Right lobe of liver (tissue), 6 donors: ENCODE measurements at regions not wholly inside any gene's neighbourhood (a gene's known extent, or its start where the extent isn't known, plus 50 kb on each side); places are given as distances from the start of the nearest gene placed in this dataset.

Source experiments
- ATAC-seq, 4 donors: fragments of 200-7000 bp; cut with Tn5 transposase; one replicate each; pipeline ENCODE4 v1.9.1; 2020; ENCODE audit warnings: mild to moderate bottlenecking in 4 of 4, moderate library complexity in 4 of 4
- DNase-seq, 3 donors: peaks; one replicate each; pipeline ENCODE4 v3.0.0-alpha.2; 2020
- H3K27ac ChIP-seq, 3 donors: fragments of 200-600 bp; one replicate each; pipeline ENCODE4 v1.8.0; 2022
- H3K27me3 ChIP-seq, 2 donors: fragments of 200-600 bp; one replicate each; pipeline ENCODE4 v1.8.0; 2022
- H3K36me3 ChIP-seq, 4 donors: fragments of 200-600 bp; sonication (generic) in 1 of 4; one replicate each; pipeline versions ENCODE4 v1.5.1 to v1.8.0; 2017 to 2022; ENCODE audit warnings: control low read depth in 1 of 4
- H3K4me1 ChIP-seq, 4 donors: fragments of 200-600 bp; sonication (generic) in 1 of 4; one replicate each; pipeline versions ENCODE4 v1.5.1 to v1.8.0; 2017 to 2022; ENCODE audit warnings: control low read depth in 1 of 4
- H3K4me3 ChIP-seq, 3 donors: fragments of 200-600 bp; one replicate each; pipeline ENCODE4 v1.8.0; 2022
- H3K9me3 ChIP-seq, 4 donors: fragments of 200-600 bp; sonication (generic) in 1 of 4; one replicate each; pipeline versions ENCODE4 v1.5.1 to v1.8.0; 2017 to 2022; ENCODE audit warnings: control low read depth in 1 of 4
- CTCF ChIP-seq, 4 donors: fragments of 200-600 bp in 3 of 4; fragments of 450-650 bp in 1 of 4; IDR thresholded peaks; one replicate each; pipeline versions ENCODE4 v1.5.1 to v1.8.0; 2016 to 2022; ENCODE audit warnings: antibody characterized with exemption in 4 of 4, mild to moderate bottlenecking in 2 of 4
- POLR2A ChIP-seq: fragments of 450-650 bp; IDR thresholded peaks from one replicate; pipeline ENCODE4 v1.6.1; 2017; ENCODE audit warnings: antibody characterized with exemption, mild to moderate bottlenecking
- WGBS: methylation state at CpG from one replicate; pipeline ENCODE4 v1.1.6; 2018; ENCODE audit warnings: low coverage, low lambda C conversion rate; ENCODE audit not compliant: insufficient coverage; ENCODE audit errors: missing lambda C conversion rate; 5-methylcytosine and 5-hydroxymethylcytosine counted together
- intact Hi-C, 2 donors: fragments of 100-400 bp; cut with DNase I; formaldehyde crosslinking; loops; one replicate each; pipeline versions ENCODE4 v1.11.2 to v1.14.1; 2022
- donor health status: DM: no; HTN: yes; CAD: no.
- donor health status: DM: no; HTN: no; CAD: no.
- donor health status: DM: no; HTN: no; CAD: no.
- donor health status: DM: no; HTN: yes; CAD: no.
- donor health status: DM: no; HTN: yes; CAD: no.

- peaks cover 0 to 3% (median 0%) of the 10 kb centered on the region in 4 donors for H3K4me1 ChIP-seq
- no peak for DNase-seq
- no peaks in the 10 kb centered on the region for H3K9me3 ChIP-seq
- intact Hi-C loops, result no loop called here
- H3K4me3 ChIP-seq, result no peak overlapping the region
- TF ChIP-seq CTCF (IDR thresholded peaks at IDR 0.05) (no peak), POLR2A (no peak)
- H3K27ac ChIP-seq, result no peak overlapping the region
- H3K36me3 ChIP-seq, result no peaks in the 10 kb centered on the region
- H3K27me3 ChIP-seq, result no peaks in the 10 kb centered on the region
- no peak for ATAC-seq
- 93% methylated on average over 8 of the region's 15 CpGs for WGBS
Measured at GRCh38 chr12:124630791-124631313, 63.4 kb upstream of the NCOR2 start.

GRCh38 chr12:124629789-124630480, 62.5 kb upstream of the NCOR2 start:
- DNase-seq (no peak), ATAC-seq (peak in 2 of 4 donors; percentile 10 to 23)
- intact Hi-C loops, result no loop called here
- no peaks in the 10 kb centered on the region for H3K9me3 ChIP-seq
- 72% methylated on average over 10 of the region's 12 CpGs for WGBS
- no peaks in the 10 kb centered on the region for H3K36me3 ChIP-seq
- peaks cover 0 to 4% (median 0%) of the 10 kb centered on the region in 4 donors for H3K4me1 ChIP-seq
- H3K27ac ChIP-seq, result no peak overlapping the region
- H3K27me3 ChIP-seq, result no peaks in the 10 kb centered on the region
- TF ChIP-seq POLR2A (no peak), CTCF (IDR thresholded peaks at IDR 0.05) (no peak)
- H3K4me3 ChIP-seq, result no peak overlapping the region

GRCh38 chr12:124629117-124629516, 61.7 kb upstream of the NCOR2 start:
- ATAC-seq (no peak), DNase-seq (no peak)
- intact Hi-C loops, result no loop called here
- H3K27me3 ChIP-seq, result no peaks in the 10 kb centered on the region
- H3K9me3 ChIP-seq, result no peaks in the 10 kb centered on the region
- no peak overlapping the region for H3K4me3 ChIP-seq
- H3K4me1 ChIP-seq, result peaks cover 0 to 4% (median 0%) of the 10 kb centered on the region in 4 donors
- 100% methylated on average over 5 of the region's 5 CpGs for WGBS
- no peak overlapping the region for H3K27ac ChIP-seq
- H3K36me3 ChIP-seq, result no peaks in the 10 kb centered on the region
- TF ChIP-seq CTCF (IDR thresholded peaks at IDR 0.05) (no peak), POLR2A (no peak)

GRCh38 chr12:124627956-124628355, 60.5 kb upstream of the NCOR2 start:
- no peak for TF ChIP-seq CTCF (IDR thresholded peaks at IDR 0.05)
- no peak for TF ChIP-seq POLR2A
- Histone ChIP-seq H3K9me3 (no peaks in the 10 kb centered on the region), H3K4me1 (peaks cover 0 to 4% (median 0%) of the 10 kb centered on the region in 4 donors), H3K27me3 (no peaks in the 10 kb centered on the region), H3K27ac (no peak overlapping the region), H3K36me3 (no peaks in the 10 kb centered on the region), H3K4me3 (no peak overlapping the region)
- intact Hi-C loops, result no loop called here
- DNase-seq (no peak), ATAC-seq (no peak)
- 95% methylated on average over 2 of the region's 3 CpGs for WGBS
